GM18907 (cell line): ENCODE measurements at regions not wholly inside any gene's neighbourhood (a gene's known extent, or its start where the extent isn't known, plus 50 kb on each side); places are given as distances from the start of the nearest gene placed in this dataset.
A peak's percentile ranks its signal among the peaks of the same experiment; 100 is the strongest.
"Not testable (repeated sequence)": the region's sequence is repeated elsewhere in the genome, so short reads cannot be mapped to it uniquely, and the experiment has no call there.

Experiments used
- ATAC-seq: cut with Tn5 transposase; IDR thresholded peaks from one replicate; pipeline ENCODE4 v1.9.1; 2021; ENCODE audit warnings: mild to moderate bottlenecking, moderate library complexity; ENCODE audit not compliant: unreplicated experiment

DNA sequence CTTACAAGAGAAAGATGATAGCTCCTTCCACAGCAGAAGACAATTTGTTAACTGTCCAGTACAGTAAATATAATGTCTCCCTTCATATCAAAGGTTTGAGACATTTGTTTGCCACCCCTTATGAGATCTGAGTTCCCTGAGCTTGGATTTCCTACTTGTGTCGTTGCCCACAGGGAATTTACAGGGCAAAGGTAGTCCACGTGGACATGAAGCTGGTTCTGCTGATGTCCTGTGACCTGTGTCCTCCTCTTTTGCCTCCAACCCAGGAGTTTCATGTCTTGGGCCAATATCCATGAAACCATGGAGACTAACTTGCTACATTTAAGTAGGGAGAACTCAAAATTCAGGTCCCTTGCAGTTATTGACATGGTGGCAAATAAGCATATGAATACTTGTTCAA, 172.2 kb upstream of the KCTD7 start:
- not testable (repeated sequence) for ATAC-seq

GRCh38 chr7:66458991-66459390, 169.7 kb upstream of the KCTD7 start:
- ATAC-seq: not testable (repeated sequence)

DNA sequence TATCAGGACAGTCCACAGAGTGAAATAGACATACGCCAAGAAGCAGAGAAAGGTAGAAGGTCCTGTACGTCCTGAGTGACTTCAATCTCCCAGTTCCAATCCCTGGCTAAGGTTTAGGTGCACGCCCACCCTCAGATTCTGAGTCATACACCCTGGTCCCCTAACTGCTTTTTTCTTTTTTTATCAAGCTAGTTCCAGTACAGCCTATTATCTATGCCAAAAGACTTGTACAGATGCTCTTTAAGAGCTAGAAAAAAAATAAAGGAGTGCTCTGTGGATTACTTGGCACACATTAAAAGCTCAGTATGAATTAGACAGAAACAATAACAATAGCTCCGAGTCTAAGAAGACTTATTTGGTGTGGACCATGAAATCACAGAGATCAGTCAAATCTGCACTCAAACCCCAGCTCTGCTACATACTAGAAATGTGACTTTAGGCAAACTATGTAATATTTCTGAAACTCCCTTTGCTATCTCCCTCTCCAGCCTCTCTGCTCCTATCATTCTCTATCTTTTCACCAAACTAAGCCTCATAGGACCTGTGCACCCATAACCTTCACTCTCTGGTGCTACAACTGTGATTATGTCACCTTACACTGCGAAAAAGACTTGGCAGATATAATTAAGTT, 168.8 kb upstream of the KCTD7 start:
- not testable (repeated sequence) for ATAC-seq

- no peak for ATAC-seq
Measured at GRCh38 chr7:66460921-66461361, 167.7 kb upstream of the KCTD7 start.

- not testable (repeated sequence) for ATAC-seq
Measured at GRCh38 chr7:66461397-66461796, 167.3 kb upstream of the KCTD7 start.

- not testable (repeated sequence) for ATAC-seq
Measured at GRCh38 chr7:66462831-66463230, 165.8 kb upstream of the KCTD7 start.

- peak; percentile 73 for ATAC-seq
Measured at GRCh38 chr7:66464059-66464458, 164.6 kb upstream of the KCTD7 start.

GRCh38 chr7:66466081-66466600, 162.5 kb upstream of the KCTD7 start:
- ATAC-seq: no peak

- ATAC-seq: no peak
Measured at GRCh38 chr7:66467887-66468286, 160.8 kb upstream of the KCTD7 start.

- ATAC-seq: not testable (repeated sequence)
Measured at GRCh38 chr7:66473064-66473463, 155.6 kb upstream of the KCTD7 start.

- ATAC-seq: no peak
Measured at GRCh38 chr7:66474441-66474840, 154.2 kb upstream of the KCTD7 start.

DNA sequence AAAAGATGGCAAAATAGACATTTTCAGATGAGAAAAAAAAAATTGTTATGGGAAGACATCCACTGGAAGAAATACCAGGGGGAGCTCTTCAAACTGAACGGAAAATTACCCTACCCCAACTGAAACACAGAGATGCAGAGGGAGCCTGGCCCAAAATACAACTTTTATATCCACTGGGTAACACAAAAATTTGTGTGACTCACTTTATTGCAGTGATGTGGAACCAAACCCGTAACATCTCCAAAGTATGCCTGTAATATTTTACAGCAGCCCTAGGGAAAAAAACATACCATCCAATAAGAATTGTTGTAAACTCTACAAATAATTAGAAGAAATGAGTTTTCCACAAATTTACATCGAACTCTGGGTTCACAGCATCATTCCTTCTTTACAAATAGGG, 152.6 kb upstream of the KCTD7 start:
- not testable (repeated sequence) for ATAC-seq

GRCh38 chr7:66477822-66478397, 150.8 kb upstream of the KCTD7 start:
- ATAC-seq: not testable (repeated sequence)

DNA sequence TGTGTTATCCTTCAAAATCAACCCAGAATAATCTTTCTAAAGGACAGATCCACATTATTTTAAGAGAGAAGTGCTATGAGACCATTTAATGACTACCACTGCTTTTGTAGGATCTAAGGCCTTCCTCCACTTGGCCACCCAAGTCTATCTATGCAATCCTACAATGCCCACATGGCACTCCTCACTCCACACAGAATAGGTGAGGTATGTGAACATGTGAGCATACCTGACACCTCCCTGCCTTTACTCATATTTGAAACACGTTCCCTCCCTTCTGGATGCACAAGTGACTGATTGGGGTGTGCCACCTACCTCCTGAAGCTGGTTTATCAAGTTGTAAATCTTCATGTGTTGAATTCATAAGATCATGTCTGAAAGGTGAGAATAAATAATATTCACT, 147.5 kb upstream of the KCTD7 start:
- not testable (repeated sequence) for ATAC-seq

GRCh38 chr7:66489065-66489464, 139.6 kb upstream of the KCTD7 start:
- not testable (repeated sequence) for ATAC-seq

DNA sequence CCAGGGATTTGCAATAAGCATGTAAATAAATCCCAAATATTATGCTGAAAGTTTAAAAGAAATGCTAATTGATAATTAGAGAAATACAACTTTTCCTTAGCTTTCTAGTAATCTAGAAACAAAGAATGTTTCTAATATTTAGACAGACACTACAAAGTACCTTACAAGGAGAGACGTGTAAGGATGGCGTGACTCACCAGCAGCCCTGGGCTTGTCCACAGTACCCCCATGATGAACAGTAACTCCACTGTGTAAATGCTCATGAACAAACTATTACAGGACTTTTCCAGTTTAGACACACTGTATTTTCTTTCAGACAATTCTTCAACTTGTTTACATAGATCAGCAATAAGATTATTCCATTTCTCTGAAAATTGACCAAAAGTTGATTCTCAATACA, 138.9 kb upstream of the KCTD7 start:
- not testable (repeated sequence) for ATAC-seq

GRCh38 chr7:66490979-66491378, 137.7 kb upstream of the KCTD7 start:
- not testable (repeated sequence) for ATAC-seq

DNA sequence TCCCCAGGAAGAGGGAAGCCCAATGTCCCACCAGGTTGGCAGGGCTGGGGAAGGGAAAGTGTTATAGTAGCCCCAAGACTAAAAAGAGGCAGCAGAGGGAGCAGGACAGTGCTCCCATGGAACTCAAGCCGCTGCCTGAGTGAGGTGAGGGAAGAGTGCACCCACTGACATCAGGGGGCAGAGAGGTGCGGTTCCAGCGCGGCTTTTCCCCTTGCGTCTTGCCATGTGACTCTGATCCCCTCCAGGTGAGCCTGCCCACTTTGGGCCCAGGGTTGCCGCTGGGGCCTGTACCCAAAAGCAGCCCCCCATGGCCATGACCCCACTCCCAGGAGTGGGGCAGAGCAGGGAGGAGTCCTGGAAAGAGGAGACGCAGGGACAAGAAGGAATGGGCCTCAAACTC, 136.3 kb upstream of the KCTD7 start:
- ATAC-seq: not testable (repeated sequence)

- ATAC-seq: peak; percentile 98
Measured at GRCh38 chr7:66493235-66494205, 135.2 kb upstream of the KCTD7 start.

DNA sequence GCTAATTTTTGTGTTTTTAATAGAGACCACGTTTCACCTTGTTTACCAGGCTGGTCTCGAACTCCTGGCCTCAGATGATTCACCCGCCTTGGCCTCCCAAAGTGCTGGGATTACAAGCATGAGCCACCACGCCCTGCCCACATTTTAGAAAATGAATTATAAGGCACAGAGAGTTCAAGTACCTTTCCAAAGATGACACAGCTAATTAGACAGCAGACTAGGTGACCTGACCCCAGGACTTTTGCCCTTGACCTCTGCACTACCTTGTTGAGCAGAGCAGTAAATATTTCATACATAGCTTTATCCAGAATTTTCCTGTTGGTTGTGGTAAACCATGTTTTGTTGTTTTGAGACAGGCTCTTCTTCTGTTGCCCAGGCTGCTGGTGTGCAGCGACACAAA, 131.3 kb upstream of the KCTD7 start:
- ATAC-seq: no peak

- no peak for ATAC-seq
Measured at GRCh38 chr7:66500087-66500486, 128.6 kb upstream of the KCTD7 start.
